Dermis microvascular lymphatic vessel endothelial cell (primary cell): ENCODE measurements at regions not wholly inside any gene's neighbourhood (a gene's known extent, or its start where the extent isn't known, plus 50 kb on each side); places are given as distances from the start of the nearest gene placed in this dataset.
"Not testable (repeated sequence)": the region's sequence is repeated elsewhere in the genome, so short reads cannot be mapped to it uniquely, and the experiment has no call there.

ENCODE experiments used
- DNase-seq, 2 donors: peaks; one replicate each; pipeline versions ENCODE4 v3.0.0 to v3.0.0-alpha.2; 2010; ENCODE audit warnings: low read depth in 2 of 2

GRCh38 chr9:102507044-102507687 lies 488.0 kb upstream of the CYLC2 start:
- no peak for DNase-seq

GRCh38 chr9:102506406-102506805 lies 488.7 kb upstream of the CYLC2 start:
- DNase-seq, result no peak

GRCh38 chr9:102499468-102499867 lies 495.7 kb upstream of the CYLC2 start:
- no peak for DNase-seq

GRCh38 chr9:102497709-102498108 lies 497.4 kb upstream of the CYLC2 start:
- no peak for DNase-seq

- not testable (repeated sequence) for DNase-seq
Measured at GRCh38 chr9:102486976-102487375, 508.2 kb upstream of the CYLC2 start.

- no peak for DNase-seq
Measured at GRCh38 chr9:102483651-102484050, 511.5 kb upstream of the CYLC2 start.

GRCh38 chr9:102482776-102483175 lies 512.4 kb upstream of the CYLC2 start:
- no peak for DNase-seq

- DNase-seq, result no peak
Measured at GRCh38 chr9:102479191-102479590, 515.9 kb upstream of the CYLC2 start.

- no peak for DNase-seq
Measured at GRCh38 chr9:102474357-102474756, 520.8 kb upstream of the CYLC2 start.

- not testable (repeated sequence) for DNase-seq
Measured at GRCh38 chr9:102469430-102469829, 525.7 kb upstream of the CYLC2 start.

- DNase-seq, result no peak
Measured at GRCh38 chr9:102461156-102461819, 533.8 kb upstream of the CYLC2 start.

GRCh38 chr9:102459828-102460227 lies 535.3 kb upstream of the CYLC2 start:
- DNase-seq, result no peak

GRCh38 chr9:102456562-102456961 lies 538.6 kb upstream of the CYLC2 start:
- no peak for DNase-seq

GRCh38 chr9:102445906-102446305 lies 549.2 kb upstream of the CYLC2 start:
- no peak for DNase-seq

GRCh38 chr9:102445181-102445747 lies 549.9 kb upstream of the CYLC2 start:
- no peak for DNase-seq

- no peak for DNase-seq
Measured at GRCh38 chr9:102439583-102439982, 555.5 kb upstream of the CYLC2 start.

GRCh38 chr9:102436599-102436998 lies 558.5 kb upstream of the CYLC2 start:
- not testable (repeated sequence) for DNase-seq

- no peak for DNase-seq
Measured at GRCh38 chr9:102435427-102435826, 559.7 kb upstream of the CYLC2 start.

- no peak for DNase-seq
Measured at GRCh38 chr9:102434545-102434944, 560.6 kb upstream of the CYLC2 start.

GRCh38 chr9:102428305-102428704 lies 566.8 kb upstream of the CYLC2 start:
- DNase-seq, result no peak

- DNase-seq, result not testable (repeated sequence)
Measured at GRCh38 chr9:102416251-102416650, 578.9 kb upstream of the CYLC2 start.

GRCh38 chr9:102405218-102405867 lies 589.8 kb upstream of the CYLC2 start:
- no peak for DNase-seq

GRCh38 chr9:102403514-102403913 lies 591.6 kb upstream of the CYLC2 start:
- no peak for DNase-seq
